ENCODE measurements at regions not wholly inside any gene's neighbourhood (a gene's known extent, or its start where the extent isn't known, plus 50 kb on each side); places are given as distances from the start of the nearest gene placed in this dataset.
"Not testable (repeated sequence)": the region's sequence is repeated elsewhere in the genome, so short reads cannot be mapped to it uniquely, and the experiment has no call there.

DNA sequence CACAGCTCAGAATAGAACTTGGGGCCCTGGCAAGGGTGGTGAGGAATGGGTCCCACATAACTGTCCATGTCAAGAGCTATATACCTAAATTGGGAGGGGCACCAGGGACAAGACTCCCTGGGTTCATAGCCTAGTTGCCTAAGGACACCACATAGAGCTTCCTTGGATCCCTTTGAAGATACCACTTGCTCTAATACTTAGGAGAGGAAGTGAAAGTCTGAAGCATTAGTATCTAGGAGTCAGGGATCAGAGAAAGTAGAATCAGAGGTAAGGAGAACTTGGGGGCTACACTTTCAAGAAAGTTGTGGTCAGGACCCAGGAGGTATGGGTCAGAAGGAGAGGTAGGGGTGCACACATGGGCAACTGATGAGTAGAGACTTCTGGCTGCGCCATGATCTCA, 318.2 kb upstream of the SLC39A10 start:
- no peaks in the 10 kb centered on the region for H3K4me1 Mint-ChIP-seq
- H3K4me3 Mint-ChIP-seq: no peak overlapping the region
- DNase-seq: no peak
- no peaks in the 10 kb centered on the region for H3K36me3 Mint-ChIP-seq
- peaks cover 0 to 16% (median 3%) of the 10 kb centered on the region in 3 donors for H3K27me3 Mint-ChIP-seq (ENCODE audit: low read depth in 3 of 3)
- H3K27ac Mint-ChIP-seq: no peak overlapping the region
- H3K9me3 Mint-ChIP-seq: no peaks in the 10 kb centered on the region

- H3K4me3 Mint-ChIP-seq: no peak overlapping the region
- no peaks in the 10 kb centered on the region for H3K36me3 Mint-ChIP-seq
- peaks cover 0 to 16% (median 3%) of the 10 kb centered on the region in 3 donors for H3K27me3 Mint-ChIP-seq (ENCODE audit: low read depth in 3 of 3)
- no peaks in the 10 kb centered on the region for H3K9me3 Mint-ChIP-seq
- no peak overlapping the region for H3K27ac Mint-ChIP-seq
- DNase-seq: no peak
- no peaks in the 10 kb centered on the region for H3K4me1 Mint-ChIP-seq
Measured at GRCh38 chr2:195337597-195337996, 319.4 kb upstream of the SLC39A10 start.

- Mint-ChIP-seq H3K36me3 (no peaks in the 10 kb centered on the region), H3K27ac (no peak overlapping the region), H3K4me1 (no peaks in the 10 kb centered on the region), H3K9me3 (peaks cover 0 to 6% (median 3%) of the 10 kb centered on the region in 6 donors), H3K4me3 (no peak overlapping the region), H3K27me3 (ENCODE audit: low read depth in 3 of 3) (peaks cover 0 to 15% (median 6%) of the 10 kb centered on the region in 3 donors)
- no peak for DNase-seq
Measured at GRCh38 chr2:195333869-195334268, 323.2 kb upstream of the SLC39A10 start.

- Mint-ChIP-seq H3K27ac (no peak overlapping the region), H3K36me3 (no peaks in the 10 kb centered on the region), H3K4me1 (no peaks in the 10 kb centered on the region), H3K4me3 (no peak overlapping the region), H3K27me3 (ENCODE audit: low read depth in 3 of 3) (peaks cover 2 to 12% (median 6%) of the 10 kb centered on the region in 3 donors), H3K9me3 (peaks cover 0 to 6% (median 3%) of the 10 kb centered on the region in 6 donors)
- no peak for DNase-seq
Measured at GRCh38 chr2:195331966-195332365, 325.1 kb upstream of the SLC39A10 start.

DNA sequence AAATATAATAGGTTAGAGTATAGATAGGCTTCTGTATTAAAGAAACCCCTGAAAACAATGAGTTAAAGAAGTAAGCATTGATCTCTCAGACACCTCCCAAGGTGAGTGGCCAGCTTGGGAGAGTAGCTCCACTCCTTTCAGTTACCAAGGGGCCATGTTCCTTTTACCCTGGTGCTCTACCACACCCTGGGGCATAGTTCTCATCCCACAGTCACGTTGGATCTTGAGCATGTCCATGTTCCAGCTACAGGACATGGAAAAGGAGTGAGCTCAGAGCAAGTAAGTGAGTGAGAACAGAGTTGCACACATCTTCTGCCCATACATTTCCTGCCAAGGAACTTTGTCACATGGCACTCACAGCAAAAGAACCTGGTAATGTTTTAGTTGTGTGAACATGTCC, 325.9 kb upstream of the SLC39A10 start:
- Mint-ChIP-seq H3K9me3 (peaks cover 0 to 6% (median 3%) of the 10 kb centered on the region in 6 donors), H3K36me3 (no peaks in the 10 kb centered on the region), H3K4me3 (no peak overlapping the region), H3K4me1 (no peaks in the 10 kb centered on the region), H3K27me3 (ENCODE audit: low read depth in 3 of 3) (peaks cover 6 to 10% (median 6%) of the 10 kb centered on the region in 3 donors), H3K27ac (no peak overlapping the region)
- DNase-seq: no peak

DNA sequence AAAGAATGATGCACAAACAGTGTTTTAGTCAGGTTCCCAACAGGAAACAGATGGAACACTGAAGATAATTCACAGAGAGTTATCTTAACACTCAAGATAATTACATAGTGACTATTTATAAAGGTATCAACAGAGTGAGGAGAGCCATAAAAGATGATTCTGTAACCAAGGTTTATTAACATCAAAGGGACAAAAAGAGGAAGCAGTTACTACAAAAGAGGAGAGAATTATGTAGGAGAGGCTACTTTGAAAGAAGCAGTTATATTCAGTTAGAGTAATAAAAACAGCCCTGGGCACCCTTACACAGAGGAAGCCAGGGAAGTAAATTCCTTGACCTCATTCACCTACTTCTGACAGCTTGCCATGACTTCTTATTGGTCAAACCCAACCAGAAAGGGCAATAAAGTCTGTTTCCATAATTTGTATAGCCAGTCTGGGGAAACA, 326.5 kb upstream of the SLC39A10 start:
- Mint-ChIP-seq H3K9me3 (peaks cover 0 to 6% (median 3%) of the 10 kb centered on the region in 6 donors), H3K4me3 (no peak overlapping the region), H3K4me1 (no peaks in the 10 kb centered on the region), H3K36me3 (no peaks in the 10 kb centered on the region), H3K27ac (no peak overlapping the region), H3K27me3 (ENCODE audit: low read depth in 3 of 3) (peaks cover 4 to 10% (median 6%) of the 10 kb centered on the region in 3 donors)
- no peak for DNase-seq

- H3K27ac Mint-ChIP-seq; H3K9me3 Mint-ChIP-seq; H3K36me3 Mint-ChIP-seq; H3K27me3 Mint-ChIP-seq (ENCODE audit: low read depth in 3 of 3); H3K4me3 Mint-ChIP-seq; H3K4me1 Mint-ChIP-seq; DNase-seq: not testable (repeated sequence)
Measured at GRCh38 chr2:195329784-195330183, 327.2 kb upstream of the SLC39A10 start.

GRCh38 chr2:195326537-195326936, 330.5 kb upstream of the SLC39A10 start:
- Mint-ChIP-seq H3K27ac (no peak overlapping the region), H3K36me3 (no peaks in the 10 kb centered on the region), H3K4me1 (no peaks in the 10 kb centered on the region), H3K9me3 (peaks cover 0 to 6% (median 3%) of the 10 kb centered on the region in 6 donors), H3K27me3 (ENCODE audit: low read depth in 3 of 3) (peaks cover 3 to 7% (median 4%) of the 10 kb centered on the region in 3 donors), H3K4me3 (no peak overlapping the region)
- no peak for DNase-seq

DNA sequence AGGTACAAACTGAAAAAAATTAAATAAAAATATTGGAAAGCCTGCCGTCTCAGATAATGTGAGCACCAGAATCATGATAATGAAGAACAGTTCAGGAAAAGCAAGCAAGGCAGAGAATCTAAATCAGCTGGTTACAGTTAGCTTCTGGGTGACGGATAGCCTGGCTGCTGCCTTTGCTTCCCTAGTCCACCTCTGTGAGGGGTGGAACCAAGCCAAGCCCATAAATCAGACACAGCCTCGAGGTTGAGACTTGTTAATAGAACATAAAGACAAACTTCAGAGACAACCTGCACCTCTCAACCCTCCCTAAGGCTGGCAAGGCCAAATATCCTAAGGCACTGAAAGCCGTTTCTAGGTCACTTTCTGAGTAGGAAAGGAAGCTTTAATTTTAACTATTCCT, 334.7 kb upstream of the SLC39A10 start:
- H3K36me3 Mint-ChIP-seq: no peaks in the 10 kb centered on the region
- H3K9me3 Mint-ChIP-seq: no peaks in the 10 kb centered on the region
- peaks cover 0 to 5% (median 0%) of the 10 kb centered on the region in 3 donors for H3K27me3 Mint-ChIP-seq (ENCODE audit: low read depth in 3 of 3)
- no peak overlapping the region for H3K27ac Mint-ChIP-seq
- H3K4me1 Mint-ChIP-seq: no peaks in the 10 kb centered on the region
- H3K4me3 Mint-ChIP-seq: no peak overlapping the region
- DNase-seq: no peak

GRCh38 chr2:195320413-195320973, 336.5 kb upstream of the SLC39A10 start:
- Mint-ChIP-seq H3K36me3 (no peaks in the 10 kb centered on the region), H3K27ac (no peak overlapping the region), H3K27me3 (ENCODE audit: low read depth in 3 of 3) (peaks cover 0 to 2% (median 0%) of the 10 kb centered on the region in 3 donors), H3K9me3 (no peaks in the 10 kb centered on the region), H3K4me1 (no peaks in the 10 kb centered on the region), H3K4me3 (no peak overlapping the region)
- no peak for DNase-seq

DNA sequence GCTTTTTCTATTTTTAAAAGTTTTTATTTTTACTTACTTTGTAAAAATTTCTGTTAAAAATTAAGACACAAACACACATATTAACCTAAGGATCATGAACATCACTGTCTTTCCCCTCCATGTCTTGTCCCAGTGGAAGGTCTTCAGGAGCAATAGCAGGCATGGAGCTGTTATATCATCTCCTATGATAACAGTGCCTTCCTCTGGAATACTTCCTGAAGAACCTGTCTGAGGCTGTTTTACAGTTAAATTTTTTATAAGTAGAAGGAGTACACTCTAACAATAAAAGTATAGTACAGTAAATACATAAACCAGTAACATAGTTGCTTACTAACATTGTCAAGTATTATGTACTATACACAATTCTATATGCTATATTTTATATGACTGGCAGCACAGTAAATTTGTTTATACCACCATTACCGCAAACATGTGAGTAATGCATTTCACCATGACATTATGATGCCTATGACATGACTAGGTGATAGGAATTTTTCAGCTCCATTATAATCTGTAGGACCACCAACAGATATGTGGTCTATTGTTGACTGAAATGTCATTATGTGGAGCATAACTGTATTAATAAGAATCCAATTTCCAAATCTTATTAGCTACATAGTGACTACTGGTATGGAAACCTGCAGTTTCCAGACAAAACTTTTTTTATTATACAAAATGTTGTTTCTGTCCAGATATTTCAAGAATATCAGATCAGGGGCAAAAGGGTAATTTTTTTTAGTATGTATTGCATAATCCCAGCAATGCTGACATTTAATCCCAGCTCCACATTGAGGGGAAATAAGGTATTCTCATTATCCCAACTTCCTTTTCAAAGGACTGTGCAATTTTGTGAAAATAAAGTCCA, 337.2 kb upstream of the SLC39A10 start:
- Mint-ChIP-seq H3K4me3 (no peak overlapping the region), H3K9me3 (no peaks in the 10 kb centered on the region), H3K27ac (no peak overlapping the region), H3K27me3 (ENCODE audit: low read depth in 3 of 3) (peaks cover 0 to 2% (median 0%) of the 10 kb centered on the region in 3 donors), H3K36me3 (no peaks in the 10 kb centered on the region), H3K4me1 (no peaks in the 10 kb centered on the region)
- DNase-seq: no peak

- H3K9me3 Mint-ChIP-seq: no peaks in the 10 kb centered on the region
- no peaks in the 10 kb centered on the region for H3K4me1 Mint-ChIP-seq
- H3K27me3 Mint-ChIP-seq (ENCODE audit: low read depth in 3 of 3): peaks cover 0 to under 1% (median 0%) of the 10 kb centered on the region in 3 donors
- no peak overlapping the region for H3K27ac Mint-ChIP-seq
- DNase-seq: no peak
- H3K4me3 Mint-ChIP-seq: no peak overlapping the region
- H3K36me3 Mint-ChIP-seq: no peaks in the 10 kb centered on the region
Measured at GRCh38 chr2:195319112-195319460, 337.9 kb upstream of the SLC39A10 start.

GRCh38 chr2:195318440-195319111, 338.4 kb upstream of the SLC39A10 start:
- peak in 2 of 3 donors; percentile 24 to 36 for DNase-seq
- H3K27me3 Mint-ChIP-seq (ENCODE audit: low read depth in 3 of 3): no peaks in the 10 kb centered on the region
- no peaks in the 10 kb centered on the region for H3K4me1 Mint-ChIP-seq
- no peak overlapping the region for H3K4me3 Mint-ChIP-seq
- H3K27ac Mint-ChIP-seq: no peak overlapping the region
- no peaks in the 10 kb centered on the region for H3K36me3 Mint-ChIP-seq
- H3K9me3 Mint-ChIP-seq: no peaks in the 10 kb centered on the region

DNA sequence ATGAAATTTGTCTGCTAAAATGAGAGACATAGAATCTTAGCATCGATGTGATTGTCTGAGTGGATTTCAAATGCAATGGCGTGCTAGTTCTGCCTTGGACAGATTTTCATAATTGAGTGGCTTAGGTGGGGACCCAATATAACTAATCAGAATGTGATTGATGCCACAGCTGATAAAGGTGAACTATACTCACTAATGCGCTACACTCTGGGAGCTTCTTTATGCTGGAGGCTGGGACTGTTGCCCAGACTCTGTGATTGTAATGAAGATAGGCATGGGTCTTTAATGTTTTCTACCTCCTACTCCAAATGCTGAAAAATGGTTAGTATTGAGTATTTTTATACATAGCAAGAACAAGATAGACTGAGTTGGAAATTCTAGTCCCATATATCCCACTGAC, 339.5 kb upstream of the SLC39A10 start:
- Mint-ChIP-seq H3K9me3 (no peaks in the 10 kb centered on the region), H3K4me1 (no peaks in the 10 kb centered on the region), H3K36me3 (no peaks in the 10 kb centered on the region), H3K4me3 (no peak overlapping the region), H3K27me3 (ENCODE audit: low read depth in 3 of 3) (no peaks in the 10 kb centered on the region), H3K27ac (no peak overlapping the region)
- no peak for DNase-seq

Data from immature natural killer cell (primary cell).